Vagina (tissue), 2 donors: ENCODE measurements at regions not wholly inside any gene's neighbourhood (a gene's known extent, or its start where the extent isn't known, plus 50 kb on each side); places are given as distances from the start of the nearest gene placed in this dataset.

Experiments used
- DNase-seq, 2 donors: peaks; one replicate each; pipeline ENCODE4 v3.0.0-alpha.2; 2017; ENCODE audit errors: extremely low spot score in 2 of 2
- H3K27ac ChIP-seq: fragments of 200-600 bp; sonication (generic); one replicate; pipeline ENCODE4 v1.5.1; 2019
- H3K27me3 ChIP-seq: fragments of 200-600 bp; sonication (generic); one replicate; pipeline ENCODE4 v1.5.1; 2019
- H3K36me3 ChIP-seq, 2 donors: fragments of 200-600 bp; sonication (generic); one replicate each; pipeline ENCODE4 v1.5.1; 2017 to 2019
- H3K4me1 ChIP-seq: fragments of 200-600 bp; sonication (generic); one replicate; pipeline ENCODE4 v1.5.1; 2019
- H3K4me3 ChIP-seq, 2 donors: fragments of 200-600 bp; sonication (generic); 1 replicate in 1 of 2; 2 replicates in 1 of 2; pipeline ENCODE4 v1.5.1; 2016 to 2019
- H3K9me3 ChIP-seq: fragments of 200-600 bp; sonication (generic); one replicate; pipeline ENCODE4 v1.5.1; 2019
- POLR2A ChIP-seq, 2 donors: fragments of 450-650 bp; IDR thresholded peaks; one replicate each; pipeline ENCODE4 v1.6.1; 2017; ENCODE audit warnings: antibody characterized with exemption in 2 of 2, mild to moderate bottlenecking in 2 of 2, moderate library complexity in 2 of 2
- POLR2AphosphoS5 ChIP-seq, 2 donors: sonication (generic); formaldehyde crosslinking; IDR thresholded peaks; one replicate each; pipeline ENCODE4 v1.9.0; 2017; ENCODE audit warnings: antibody characterized with exemption in 2 of 2, mild to moderate bottlenecking in 2 of 2, low read depth in 1 of 2; ENCODE audit not compliant: insufficient read depth in 1 of 2
- intact Hi-C: fragments of 100-400 bp; cut with DNase I; formaldehyde crosslinking; loops from one replicate; pipeline ENCODE4 v1.15.1; 2023
- TF ChIP-seq, protein P1 (sequence below), 3 experiments: fragments of 450-650 bp in 2 of 3; fragments of 200-600 bp in 1 of 3; sonication (generic) in 1 of 3; IDR thresholded peaks; one replicate each; pipeline ENCODE4 v1.5.1; 2017 to 2019; ENCODE audit warnings: antibody characterized with exemption in 3 of 3, mild to moderate bottlenecking in 2 of 3, moderate library complexity in 2 of 3

- Histone ChIP-seq H3K4me3 (no peak overlapping the region), H3K36me3 (no peaks in the 10 kb centered on the region), H3K27ac (no peak overlapping the region), H3K9me3 (no peaks in the 10 kb centered on the region), H3K4me1 (no peaks in the 10 kb centered on the region), H3K27me3 (no peaks in the 10 kb centered on the region)
- DNase-seq, result no peak
- TF ChIP-seq POLR2A (IDR thresholded peaks at IDR 0.05), result no peak
- TF ChIP-seq, protein P1, sequence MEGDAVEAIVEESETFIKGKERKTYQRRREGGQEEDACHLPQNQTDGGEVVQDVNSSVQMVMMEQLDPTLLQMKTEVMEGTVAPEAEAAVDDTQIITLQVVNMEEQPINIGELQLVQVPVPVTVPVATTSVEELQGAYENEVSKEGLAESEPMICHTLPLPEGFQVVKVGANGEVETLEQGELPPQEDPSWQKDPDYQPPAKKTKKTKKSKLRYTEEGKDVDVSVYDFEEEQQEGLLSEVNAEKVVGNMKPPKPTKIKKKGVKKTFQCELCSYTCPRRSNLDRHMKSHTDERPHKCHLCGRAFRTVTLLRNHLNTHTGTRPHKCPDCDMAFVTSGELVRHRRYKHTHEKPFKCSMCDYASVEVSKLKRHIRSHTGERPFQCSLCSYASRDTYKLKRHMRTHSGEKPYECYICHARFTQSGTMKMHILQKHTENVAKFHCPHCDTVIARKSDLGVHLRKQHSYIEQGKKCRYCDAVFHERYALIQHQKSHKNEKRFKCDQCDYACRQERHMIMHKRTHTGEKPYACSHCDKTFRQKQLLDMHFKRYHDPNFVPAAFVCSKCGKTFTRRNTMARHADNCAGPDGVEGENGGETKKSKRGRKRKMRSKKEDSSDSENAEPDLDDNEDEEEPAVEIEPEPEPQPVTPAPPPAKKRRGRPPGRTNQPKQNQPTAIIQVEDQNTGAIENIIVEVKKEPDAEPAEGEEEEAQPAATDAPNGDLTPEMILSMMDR (IDR thresholded peaks at IDR 0.05), result no peak
- no peak for TF ChIP-seq POLR2AphosphoS5 (IDR thresholded peaks at IDR 0.05; ENCODE audit: insufficient read depth in 1 of 2, low read depth in 1 of 2)
- intact Hi-C loops, result no loop called here
Measured at GRCh38 chr9:101966691-101967090, 228.2 kb upstream of the GRIN3A start.

GRCh38 chr9:101957705-101958104 is 219.3 kb upstream of the GRIN3A start:
- TF ChIP-seq, protein P1 (IDR thresholded peaks at IDR 0.05), result no peak
- TF ChIP-seq POLR2A (IDR thresholded peaks at IDR 0.05) (no peak), POLR2AphosphoS5 (IDR thresholded peaks at IDR 0.05; ENCODE audit: insufficient read depth in 1 of 2, low read depth in 1 of 2) (no peak)

GRCh38 chr9:101951598-101951997 is 213.2 kb upstream of the GRIN3A start:
- Histone ChIP-seq H3K4me1 (no peaks in the 10 kb centered on the region), H3K27ac (no peak overlapping the region), H3K9me3 (no peaks in the 10 kb centered on the region), H3K4me3 (no peak overlapping the region), H3K27me3 (no peaks in the 10 kb centered on the region), H3K36me3 (no peaks in the 10 kb centered on the region)
- DNase-seq, result no peak
- intact Hi-C loops, result no loop called here
- TF ChIP-seq, protein P1 (IDR thresholded peaks at IDR 0.05), result no peak
- TF ChIP-seq POLR2A (IDR thresholded peaks at IDR 0.05), result no peak
- TF ChIP-seq POLR2AphosphoS5 (IDR thresholded peaks at IDR 0.05; ENCODE audit: insufficient read depth in 1 of 2, low read depth in 1 of 2), result no peak

More at GRCh38 chr9:101957705-101958104, 219.3 kb upstream of the GRIN3A start:
- no peak overlapping the region for H3K27ac ChIP-seq
- H3K27me3 ChIP-seq, result no peaks in the 10 kb centered on the region
- no peaks in the 10 kb centered on the region for H3K9me3 ChIP-seq
- no peak overlapping the region for H3K4me3 ChIP-seq
- H3K36me3 ChIP-seq, result no peaks in the 10 kb centered on the region
- DNase-seq, result no peak
- intact Hi-C loops, result no loop called here
- no peaks in the 10 kb centered on the region for H3K4me1 ChIP-seq

GRCh38 chr9:101931756-101932155 is 193.3 kb upstream of the GRIN3A start:
- TF ChIP-seq, protein P1 (IDR thresholded peaks at IDR 0.05), result no peak
- TF ChIP-seq POLR2AphosphoS5 (IDR thresholded peaks at IDR 0.05; ENCODE audit: insufficient read depth in 1 of 2, low read depth in 1 of 2) (no peak), POLR2A (IDR thresholded peaks at IDR 0.05) (no peak)
- no peak overlapping the region for H3K27ac ChIP-seq
- no peak for DNase-seq
- H3K4me1 ChIP-seq, result no peaks in the 10 kb centered on the region
- H3K4me3 ChIP-seq, result no peak overlapping the region
- H3K9me3 ChIP-seq, result no peaks in the 10 kb centered on the region
- intact Hi-C loops, result no loop called here
- no peaks in the 10 kb centered on the region for H3K27me3 ChIP-seq
- no peaks in the 10 kb centered on the region for H3K36me3 ChIP-seq

- H3K4me1 ChIP-seq, result no peaks in the 10 kb centered on the region
- H3K27me3 ChIP-seq, result no peaks in the 10 kb centered on the region
- no peak overlapping the region for H3K4me3 ChIP-seq
- DNase-seq, result no peak
- intact Hi-C loops, result no loop called here
- H3K27ac ChIP-seq, result no peak overlapping the region
- no peak for TF ChIP-seq POLR2A (IDR thresholded peaks at IDR 0.05)
- TF ChIP-seq, protein P1 (IDR thresholded peaks at IDR 0.05), result no peak
- TF ChIP-seq POLR2AphosphoS5 (IDR thresholded peaks at IDR 0.05; ENCODE audit: insufficient read depth in 1 of 2, low read depth in 1 of 2), result no peak
- H3K9me3 ChIP-seq, result no peaks in the 10 kb centered on the region
- no peaks in the 10 kb centered on the region for H3K36me3 ChIP-seq
Measured at GRCh38 chr9:101930783-101931182, 192.3 kb upstream of the GRIN3A start.
